ENCODE measurements at regions not wholly inside any gene's neighbourhood (a gene's known extent, or its start where the extent isn't known, plus 50 kb on each side); places are given as distances from the start of the nearest gene placed in this dataset.
"Not testable (repeated sequence)": the region's sequence is repeated elsewhere in the genome, so short reads cannot be mapped to it uniquely, and the experiment has no call there.

GRCh38 chr14:71165121-71166031 is 258.1 kb downstream of the PCNX1 start:
- peak; percentile 22 for DNase-seq (ENCODE audit: low read depth)

- DNase-seq (ENCODE audit: low read depth): peak; percentile 67
Measured at GRCh38 chr14:71166180-71166837, 259.1 kb downstream of the PCNX1 start.

GRCh38 chr14:71167325-71167950 is 260.2 kb downstream of the PCNX1 start:
- not testable (repeated sequence) for DNase-seq (ENCODE audit: low read depth)

- DNase-seq (ENCODE audit: low read depth): not testable (repeated sequence)
Measured at GRCh38 chr14:71168161-71168560, 260.9 kb downstream of the PCNX1 start.

GRCh38 chr14:71168564-71169427 is 261.5 kb downstream of the PCNX1 start:
- no peak for DNase-seq (ENCODE audit: low read depth)

GRCh38 chr14:71169861-71170260 is 262.6 kb downstream of the PCNX1 start:
- DNase-seq (ENCODE audit: low read depth): no peak

GRCh38 chr14:71175491-71175890 is 268.2 kb downstream of the PCNX1 start:
- no peak for DNase-seq (ENCODE audit: low read depth)

GRCh38 chr14:71179066-71179465 is 271.8 kb downstream of the PCNX1 start:
- DNase-seq (ENCODE audit: low read depth): no peak

GRCh38 chr14:71180397-71180796 is 273.1 kb downstream of the PCNX1 start:
- no peak for DNase-seq (ENCODE audit: low read depth)

GRCh38 chr14:71181215-71182003 is 274.1 kb downstream of the PCNX1 start:
- DNase-seq (ENCODE audit: low read depth): no peak

- DNase-seq (ENCODE audit: low read depth): no peak
Measured at GRCh38 chr14:71183876-71184689, 276.8 kb downstream of the PCNX1 start.

GRCh38 chr14:71185637-71186036 is 278.4 kb downstream of the PCNX1 start:
- no peak for DNase-seq (ENCODE audit: low read depth)

GRCh38 chr14:71187633-71188356 is 280.5 kb downstream of the PCNX1 start:
- no peak for DNase-seq (ENCODE audit: low read depth)

- DNase-seq (ENCODE audit: low read depth): no peak
Measured at GRCh38 chr14:71190770-71191374, 283.6 kb downstream of the PCNX1 start.

- DNase-seq (ENCODE audit: low read depth): no peak
Measured at GRCh38 chr14:71193663-71194062, 286.4 kb downstream of the PCNX1 start.

- no peak for DNase-seq (ENCODE audit: low read depth)
Measured at GRCh38 chr14:71194251-71194650, 287.0 kb downstream of the PCNX1 start.

- DNase-seq (ENCODE audit: low read depth): no peak
Measured at GRCh38 chr14:71196921-71197320, 289.7 kb downstream of the PCNX1 start.

- no peak for DNase-seq (ENCODE audit: low read depth)
Measured at GRCh38 chr14:71198687-71199086, 291.4 kb downstream of the PCNX1 start.

Data from myocyte (in vitro differentiated cells).